Neuronal stem cell (in vitro differentiated cells): ENCODE measurements at regions not wholly inside any gene's neighbourhood (a gene's known extent, or its start where the extent isn't known, plus 50 kb on each side); places are given as distances from the start of the nearest gene placed in this dataset.

ENCODE experiments used
- DNase-seq: peaks from one replicate; pipeline ENCODE4 v3.0.0-alpha.2; 2013; ENCODE audit warnings: low spot score
- H2AFZ ChIP-seq: one replicate; pipeline ENCODE4 v1.6.1; 2013; ENCODE audit warnings: mild to moderate bottlenecking, low read length, inconsistent platforms
- H2AK5ac ChIP-seq: 2 replicates; pipeline ENCODE4 v1.6.1; 2013; ENCODE audit warnings: low read depth, mild to moderate bottlenecking, inconsistent platforms, low read length, moderate library complexity, mixed read lengths
- H2BK120ac ChIP-seq: 2 replicates; pipeline ENCODE4 v1.6.1; 2013; ENCODE audit warnings: low read depth, mild to moderate bottlenecking, inconsistent platforms, low read length, moderate library complexity, mixed read lengths
- H2BK12ac ChIP-seq: one replicate; pipeline ENCODE4 v1.6.1; 2013; ENCODE audit warnings: low read length, inconsistent platforms
- H2BK15ac ChIP-seq: 2 replicates; pipeline ENCODE4 v1.6.1; 2013; ENCODE audit warnings: mild to moderate bottlenecking, low read length, inconsistent platforms, mixed read lengths
- H2BK5ac ChIP-seq: one replicate; pipeline ENCODE4 v1.6.1; 2013; ENCODE audit warnings: inconsistent platforms, mild to moderate bottlenecking, low read length, moderate library complexity
- H3K14ac ChIP-seq: one replicate; pipeline ENCODE4 v1.6.1; 2013; ENCODE audit warnings: low read length, inconsistent platforms
- H3K18ac ChIP-seq: 2 replicates; pipeline ENCODE4 v1.6.1; 2013; ENCODE audit warnings: low read length, inconsistent platforms
- H3K23ac ChIP-seq: 2 replicates; pipeline ENCODE4 v1.6.1; 2013; ENCODE audit warnings: low read depth, mild to moderate bottlenecking, mixed read lengths, low read length, inconsistent platforms; ENCODE audit not compliant: poor library complexity
- H3K27ac ChIP-seq: replicated peaks from 3 replicates; pipeline ENCODE4 v1.5.1; 2013; ENCODE audit warnings: low read length, inconsistent platforms
- H3K27me3 ChIP-seq, 3 experiments: 2 replicates each; pipeline ENCODE4 v1.6.1; 2013; ENCODE audit warnings: low read length in 3 of 3, mild to moderate bottlenecking in 2 of 3, inconsistent platforms in 1 of 3, low read depth in 1 of 3, mixed read lengths in 1 of 3, moderate library complexity in 1 of 3; ENCODE audit not compliant: control insufficient read depth in 3 of 3, insufficient read depth in 3 of 3
- H3K36me3 ChIP-seq, 2 donors: replicated peaks in 1 of 2; 2 replicates each; pipeline ENCODE4 v1.6.1; 2013; ENCODE audit warnings: low read length in 2 of 2; ENCODE audit not compliant: control insufficient read depth in 2 of 2, insufficient read depth in 2 of 2
- H3K4ac ChIP-seq: 2 replicates; pipeline ENCODE4 v1.6.1; 2013; ENCODE audit warnings: inconsistent platforms, mild to moderate bottlenecking, low read length, moderate library complexity
- H3K4me1 ChIP-seq, 2 donors: 1 replicate in 1 of 2; 2 replicates in 1 of 2; pipeline ENCODE4 v1.6.1; 2013; ENCODE audit warnings: low read length in 2 of 2, low read depth in 1 of 2; ENCODE audit not compliant: control insufficient read depth in 2 of 2, insufficient read depth in 1 of 2
- H3K4me2 ChIP-seq: one replicate; pipeline ENCODE4 v1.6.1; 2013; ENCODE audit warnings: mild to moderate bottlenecking, low read length, inconsistent platforms; ENCODE audit not compliant: insufficient read depth, poor library complexity, severe bottlenecking
- H3K4me3 ChIP-seq, 2 donors: 2 replicates each; pipeline ENCODE4 v1.5.1; 2013; ENCODE audit warnings: low read length in 2 of 2, mild to moderate bottlenecking in 2 of 2, inconsistent platforms in 1 of 2, moderate library complexity in 1 of 2
- H3K79me1 ChIP-seq: one replicate; pipeline ENCODE4 v1.6.1; 2013; ENCODE audit warnings: low read depth, mild to moderate bottlenecking, inconsistent platforms, low read length, moderate library complexity
- H3K9ac ChIP-seq: one replicate; pipeline ENCODE4 v1.6.1; 2013; ENCODE audit warnings: mild to moderate bottlenecking, low read depth, low read length, inconsistent platforms; ENCODE audit not compliant: poor library complexity
- H3K9me3 ChIP-seq, 2 donors: replicated peaks in 1 of 2; 2 replicates each; pipeline versions ENCODE3 to v1.6.1; 2013; ENCODE audit warnings: low read length in 2 of 2, mild to moderate bottlenecking in 2 of 2, inconsistent platforms in 1 of 2, low read depth in 1 of 2, mixed read lengths in 1 of 2, moderate library complexity in 1 of 2; ENCODE audit not compliant: control insufficient read depth in 2 of 2, insufficient read depth in 1 of 2
- H4K8ac ChIP-seq: one replicate; pipeline ENCODE4 v1.6.1; 2013; ENCODE audit warnings: low read depth, mild to moderate bottlenecking, inconsistent platforms, low read length, moderate library complexity
- H4K91ac ChIP-seq: one replicate; pipeline ENCODE4 v1.6.1; 2013; ENCODE audit warnings: low read length, low read depth, mild to moderate bottlenecking, inconsistent platforms; ENCODE audit not compliant: poor library complexity
- WGBS, 2 donors: extraction: QIAGEN DNeasy Blood & Tissue Kit; methylation state at CpG; one replicate each; pipeline ENCODE4 v1.1.7; 2013; ENCODE audit warnings: missing lambda C conversion rate in 2 of 2, mixed read lengths in 1 of 2; ENCODE audit not compliant: insufficient read length in 2 of 2, insufficient replicate concordance in 1 of 2; ENCODE audit errors: extremely low coverage in 2 of 2; 5-methylcytosine and 5-hydroxymethylcytosine counted together

DNA sequence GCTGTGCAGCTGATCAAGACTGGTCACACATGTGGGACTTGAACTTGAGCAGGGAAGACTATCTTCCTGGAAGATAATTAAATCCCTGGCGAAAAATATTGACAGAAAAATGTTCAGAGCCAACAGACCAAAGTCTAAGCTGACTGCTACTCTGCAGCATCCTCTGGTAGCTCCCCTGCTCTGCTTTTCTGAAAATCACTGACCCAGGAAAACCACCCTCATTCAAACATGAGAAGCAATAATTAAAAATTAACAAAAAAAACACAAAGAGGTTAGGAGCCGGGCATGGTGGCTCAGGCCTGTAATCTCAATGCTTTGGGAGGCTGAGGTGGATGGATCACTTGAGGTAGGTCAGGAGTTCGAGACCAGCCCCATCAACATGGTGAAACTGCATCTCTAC lies 151.9 kb downstream of the SCG2 start:
- H2BK5ac ChIP-seq: no peak overlapping the region
- H2AK5ac ChIP-seq: no peak overlapping the region
- no peak overlapping the region for H3K9ac ChIP-seq
- H3K79me1 ChIP-seq: no peaks in the 10 kb centered on the region
- H3K23ac ChIP-seq: no peak overlapping the region
- DNase-seq: no peak
- no peak overlapping the region for H3K18ac ChIP-seq
- no peak overlapping the region for H3K4ac ChIP-seq
- no peaks in the 10 kb centered on the region for H3K27me3 ChIP-seq
- H3K14ac ChIP-seq: no peak overlapping the region
- no peak overlapping the region for H4K91ac ChIP-seq
- no peak overlapping the region for H2BK12ac ChIP-seq
- no peak overlapping the region for H3K4me2 ChIP-seq
- H2BK15ac ChIP-seq: no peak overlapping the region
- no peak overlapping the region for H3K4me3 ChIP-seq
- peaks cover 0 to 3% of the 10 kb centered on the region in 2 donors for H3K9me3 ChIP-seq
- no CpG with 5 or more reads among the region's 3 CpGs for WGBS, 2 donors
- H3K27ac ChIP-seq: no peak overlapping the region
- H3K4me1 ChIP-seq: no peaks in the 10 kb centered on the region
- H4K8ac ChIP-seq: no peak overlapping the region
- H3K36me3 ChIP-seq: no peaks in the 10 kb centered on the region
- H2AFZ ChIP-seq: no peak overlapping the region
- no peak overlapping the region for H2BK120ac ChIP-seq

- Histone ChIP-seq H3K4me3 (no peak overlapping the region), H3K14ac (no peak overlapping the region), H2BK12ac (no peak overlapping the region), H3K9ac (no peak overlapping the region), H3K9me3 (peaks cover 0 to 10% of the 10 kb centered on the region in 2 donors), H3K23ac (no peak overlapping the region), H2BK5ac (no peak overlapping the region), H2BK15ac (no peak overlapping the region), H4K8ac (no peak overlapping the region), H3K4me2 (no peak overlapping the region), H2BK120ac (no peak overlapping the region), H3K4ac (no peak overlapping the region), H3K27me3 (no peaks in the 10 kb centered on the region), H3K36me3 (no peaks in the 10 kb centered on the region), H3K4me1 (no peaks in the 10 kb centered on the region), H3K79me1 (no peaks in the 10 kb centered on the region), H4K91ac (no peak overlapping the region), H3K18ac (no peak overlapping the region), H3K27ac (no peak overlapping the region), H2AK5ac (no peak overlapping the region), H2AFZ (no peak overlapping the region)
- no CpG with 5 or more reads among the region's 2 CpGs for WGBS, 2 donors
- no peak for DNase-seq
Observed at GRCh38 chr2:223457301-223457700, 144.9 kb downstream of the SCG2 start.

DNA sequence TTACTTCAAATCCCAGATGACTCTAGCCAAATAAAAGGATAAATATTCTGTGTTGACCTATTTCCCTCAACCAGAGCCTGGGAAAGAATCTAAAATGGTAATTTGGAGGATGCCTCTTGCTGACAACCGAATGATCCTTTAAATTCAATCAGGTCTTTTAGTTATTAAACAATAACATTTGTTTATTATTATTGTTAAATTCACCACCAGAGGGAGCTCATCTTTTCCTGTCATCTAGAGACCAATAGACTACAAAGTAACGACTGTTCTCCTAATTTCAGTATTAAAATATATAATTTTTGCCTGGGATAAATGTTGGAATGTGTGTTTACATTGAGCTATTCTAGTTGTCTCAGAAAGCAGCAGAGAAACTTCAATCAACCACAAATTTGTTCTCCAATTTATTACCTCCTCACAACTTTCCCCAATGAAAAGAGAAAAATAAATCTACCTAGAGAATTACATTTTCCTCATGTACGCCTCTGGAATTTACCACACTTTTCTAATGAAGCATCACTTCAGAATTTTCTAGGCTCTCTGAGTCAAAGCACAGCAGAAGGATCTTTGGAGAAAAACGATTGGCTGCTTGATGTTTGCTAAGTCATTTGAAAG lies 142.7 kb downstream of the SCG2 start:
- Histone ChIP-seq H2AK5ac (no peak overlapping the region), H3K4me2 (no peak overlapping the region), H3K14ac (no peak overlapping the region), H3K9me3 (peaks cover 0 to 15% of the 10 kb centered on the region in 2 donors), H3K27me3 (no peaks in the 10 kb centered on the region), H3K4ac (no peak overlapping the region), H4K91ac (no peak overlapping the region), H3K18ac (no peak overlapping the region), H2BK120ac (no peak overlapping the region), H3K27ac (no peak overlapping the region), H4K8ac (no peak overlapping the region), H3K4me3 (no peak overlapping the region), H3K36me3 (no peaks in the 10 kb centered on the region), H3K9ac (no peak overlapping the region), H3K4me1 (no peaks in the 10 kb centered on the region), H2BK12ac (no peak overlapping the region), H2BK5ac (no peak overlapping the region), H3K23ac (no peak overlapping the region), H3K79me1 (no peaks in the 10 kb centered on the region), H2BK15ac (no peak overlapping the region), H2AFZ (no peak overlapping the region)
- no CpG with 5 or more reads among the region's 4 CpGs for WGBS, 2 donors
- no peak for DNase-seq

- H3K18ac ChIP-seq: no peak overlapping the region
- no peak overlapping the region for H2BK120ac ChIP-seq
- H3K27me3 ChIP-seq: no peaks in the 10 kb centered on the region
Observed at GRCh38 chr2:223460209-223460608, 142.0 kb downstream of the SCG2 start.

More at GRCh38 chr2:223460209-223460608, 142.0 kb downstream of the SCG2 start:
- H3K4me2 ChIP-seq: no peak overlapping the region
- H3K9ac ChIP-seq: no peak overlapping the region
- no peaks in the 10 kb centered on the region for H3K4me1 ChIP-seq
- no peak overlapping the region for H3K27ac ChIP-seq
- H2BK12ac ChIP-seq: no peak overlapping the region
- no peaks in the 10 kb centered on the region for H3K36me3 ChIP-seq
- no peaks in the 10 kb centered on the region for H3K79me1 ChIP-seq
- no peak overlapping the region for H2BK15ac ChIP-seq
- no peak overlapping the region for H3K4me3 ChIP-seq
- H3K14ac ChIP-seq: no peak overlapping the region
- WGBS, 2 donors: no CpG with 5 or more reads among the region's 1 CpG
- no peak for DNase-seq
- no peak overlapping the region for H2BK5ac ChIP-seq
- H3K4ac ChIP-seq: no peak overlapping the region
- H2AK5ac ChIP-seq: no peak overlapping the region
- H2AFZ ChIP-seq: no peak overlapping the region
- no peak overlapping the region for H3K23ac ChIP-seq
- H3K9me3 ChIP-seq: peaks cover 0 to 15% of the 10 kb centered on the region in 2 donors
- H4K8ac ChIP-seq: no peak overlapping the region
- no peak overlapping the region for H4K91ac ChIP-seq
